ENCODE measurements at regions not wholly inside any gene's neighbourhood (a gene's known extent, or its start where the extent isn't known, plus 50 kb on each side); places are given as distances from the start of the nearest gene placed in this dataset.

- DNase-seq = no peak
These were observed 54.4 kb upstream of the CADM1 start for GRCh38 chr11:115558635-115559034.

GRCh38 chr11:115557681-115558080 lies 53.5 kb upstream of the CADM1 start:
- no peak for DNase-seq

- no peak for DNase-seq
These were observed 52.8 kb upstream of the CADM1 start for GRCh38 chr11:115556984-115557383.

- no peak for DNase-seq
These were observed 51.3 kb upstream of the CADM1 start for GRCh38 chr11:115555336-115556090.
